Transverse colon (tissue), 4 donors: ENCODE measurements at regions not wholly inside any gene's neighbourhood (a gene's known extent, or its start where the extent isn't known, plus 50 kb on each side); places are given as distances from the start of the nearest gene placed in this dataset.

Experiments
- EP300 ChIP-seq: sonication (generic); formaldehyde crosslinking; IDR thresholded peaks from one replicate; pipeline ENCODE4 v1.6.1; 2017; ENCODE audit warnings: antibody characterized with exemption, low read depth
- POLR2A ChIP-seq: fragments of 450-650 bp; IDR thresholded peaks from one replicate; pipeline ENCODE4 v1.6.1; 2016; ENCODE audit warnings: antibody characterized with exemption, mild to moderate bottlenecking, moderate library complexity
- POLR2AphosphoS5 ChIP-seq, 3 donors: sonication (generic); formaldehyde crosslinking; IDR thresholded peaks; one replicate each; pipeline ENCODE4 v1.6.1; 2016; ENCODE audit warnings: antibody characterized with exemption in 3 of 3
- TF ChIP-seq, protein P1 (sequence below), 5 experiments: fragments of 200-600 bp in 3 of 5; fragments of 450-650 bp in 2 of 5; sonication (generic) in 3 of 5; IDR thresholded peaks; 1 replicate in 2 of 5; 2 replicates in 3 of 5; pipeline ENCODE4 v1.5.1; 2016 to 2017; ENCODE audit warnings: antibody characterized with exemption in 5 of 5, inconsistent platforms in 3 of 5, mild to moderate bottlenecking in 2 of 5, moderate library complexity in 1 of 5

GRCh38 chr7:66514050-66514449, 114.6 kb upstream of the KCTD7 start:
- TF ChIP-seq, protein P1, sequence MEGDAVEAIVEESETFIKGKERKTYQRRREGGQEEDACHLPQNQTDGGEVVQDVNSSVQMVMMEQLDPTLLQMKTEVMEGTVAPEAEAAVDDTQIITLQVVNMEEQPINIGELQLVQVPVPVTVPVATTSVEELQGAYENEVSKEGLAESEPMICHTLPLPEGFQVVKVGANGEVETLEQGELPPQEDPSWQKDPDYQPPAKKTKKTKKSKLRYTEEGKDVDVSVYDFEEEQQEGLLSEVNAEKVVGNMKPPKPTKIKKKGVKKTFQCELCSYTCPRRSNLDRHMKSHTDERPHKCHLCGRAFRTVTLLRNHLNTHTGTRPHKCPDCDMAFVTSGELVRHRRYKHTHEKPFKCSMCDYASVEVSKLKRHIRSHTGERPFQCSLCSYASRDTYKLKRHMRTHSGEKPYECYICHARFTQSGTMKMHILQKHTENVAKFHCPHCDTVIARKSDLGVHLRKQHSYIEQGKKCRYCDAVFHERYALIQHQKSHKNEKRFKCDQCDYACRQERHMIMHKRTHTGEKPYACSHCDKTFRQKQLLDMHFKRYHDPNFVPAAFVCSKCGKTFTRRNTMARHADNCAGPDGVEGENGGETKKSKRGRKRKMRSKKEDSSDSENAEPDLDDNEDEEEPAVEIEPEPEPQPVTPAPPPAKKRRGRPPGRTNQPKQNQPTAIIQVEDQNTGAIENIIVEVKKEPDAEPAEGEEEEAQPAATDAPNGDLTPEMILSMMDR (IDR thresholded peaks at IDR 0.05) = no peak
- TF ChIP-seq POLR2AphosphoS5 (IDR thresholded peaks at IDR 0.05) = no peak
- TF ChIP-seq POLR2A = no peak
- no peak for TF ChIP-seq EP300
